Activated CD4-positive, alpha-beta memory T cell treated with anti-CD3 and anti-CD28 coated beads for 36 hours (primary cell): ENCODE measurements at regions not wholly inside any gene's neighbourhood (a gene's known extent, or its start where the extent isn't known, plus 50 kb on each side); places are given as distances from the start of the nearest gene placed in this dataset.

Experiments
- CTCF ChIA-PET: fragments of 350-600 bp; sonication (Branson Sonifier 250); formaldehyde crosslinking; loops from one replicate; lab custom pipeline; 2021; ENCODE audit warnings: antibody characterized with exemption, inconsistent platforms; lab: Charles Lee
- POLR2A ChIA-PET: fragments of 350-600 bp; sonication (Branson Sonifier 250); formaldehyde crosslinking; loops from one replicate; lab custom pipeline; 2021; ENCODE audit warnings: antibody characterized with exemption; lab: Charles Lee
- DNase-seq: peaks from one replicate; pipeline ENCODE4 v3.0.0-alpha.2; 2020
- H3K27ac Mint-ChIP-seq: one replicate; pipeline ENCODE4 v1.8.0; 2021; ENCODE audit warnings: mixed read lengths
- H3K27me3 Mint-ChIP-seq: one replicate; pipeline ENCODE4 v1.8.0; 2021; ENCODE audit warnings: mixed read lengths
- H3K36me3 Mint-ChIP-seq: one replicate; pipeline ENCODE4 v1.8.0; 2021; ENCODE audit warnings: mixed read lengths
- H3K4me1 Mint-ChIP-seq: one replicate; pipeline ENCODE4 v1.8.0; 2021; ENCODE audit warnings: low read depth, mixed read lengths
- H3K4me3 Mint-ChIP-seq: one replicate; pipeline ENCODE4 v1.8.0; 2021; ENCODE audit warnings: mild to moderate bottlenecking, mixed read lengths
- H3K9me3 Mint-ChIP-seq: one replicate; pipeline ENCODE4 v1.8.0; 2021; ENCODE audit warnings: mixed read lengths
- intact Hi-C: fragments of 100-400 bp; cut with micrococcal nuclease; formaldehyde crosslinking; loops from one replicate; pipeline ENCODE4 v1.15.1; 2023

GRCh38 chr11:19393941-19394340, 153.2 kb upstream of the E2F8 start:
- intact Hi-C loops: loop anchor here (1.0 kb wide), 1 partner anchor 48 kb away; no protein-coding TSS in a partner anchor
- H3K27ac Mint-ChIP-seq: no peak overlapping the region
- no peak for DNase-seq
- peaks cover 12% of the 10 kb centered on the region for H3K27me3 Mint-ChIP-seq
- ChIA-PET POLR2A (no interaction called here), CTCF (no interaction called here)
- H3K9me3 Mint-ChIP-seq: peaks cover 4% of the 10 kb centered on the region
- no peaks in the 10 kb centered on the region for H3K36me3 Mint-ChIP-seq
- H3K4me1 Mint-ChIP-seq: peaks cover 5% of the 10 kb centered on the region
- no peak overlapping the region for H3K4me3 Mint-ChIP-seq

DNA sequence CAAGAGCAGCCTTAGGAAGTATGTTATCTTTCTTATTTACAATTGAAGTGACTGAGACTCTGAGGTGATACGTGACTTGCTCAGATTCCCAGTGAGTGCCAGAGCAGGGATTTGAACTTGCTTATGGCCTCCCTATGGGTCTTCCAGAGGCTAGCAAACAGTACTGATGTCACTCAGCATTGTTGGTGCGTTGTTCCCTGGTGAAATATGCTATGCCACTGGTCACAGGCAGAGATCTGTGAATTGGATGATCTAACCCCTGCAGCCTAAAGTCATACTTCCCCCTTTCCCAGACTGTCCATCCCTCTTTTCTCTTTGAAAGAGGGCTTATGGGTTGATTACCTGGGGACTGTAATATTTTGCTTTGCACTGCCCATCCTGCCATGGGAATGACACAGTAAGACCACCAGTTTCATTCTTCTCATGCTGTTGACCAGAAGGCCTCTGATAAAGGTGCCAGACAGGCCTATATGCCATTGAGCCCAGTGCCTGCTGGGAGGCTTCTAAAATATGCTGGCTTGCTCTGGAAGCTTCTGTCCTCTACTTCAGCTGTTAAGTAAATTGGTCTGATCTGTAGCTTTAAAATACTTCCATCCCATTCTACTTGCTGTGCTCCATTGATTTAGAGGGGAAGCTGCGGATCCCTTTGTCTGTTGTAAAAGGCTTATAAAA, 152.2 kb upstream of the E2F8 start:
- peaks cover 4% of the 10 kb centered on the region for H3K9me3 Mint-ChIP-seq
- intact Hi-C loops: no loop called here
- H3K27me3 Mint-ChIP-seq: peaks cover 12% of the 10 kb centered on the region
- H3K27ac Mint-ChIP-seq: no peak overlapping the region
- ChIA-PET CTCF (no interaction called here), POLR2A (no interaction called here)
- no peaks in the 10 kb centered on the region for H3K36me3 Mint-ChIP-seq
- DNase-seq: no peak
- peaks cover 5% of the 10 kb centered on the region for H3K4me1 Mint-ChIP-seq
- no peak overlapping the region for H3K4me3 Mint-ChIP-seq

GRCh38 chr11:19392321-19392720, 151.6 kb upstream of the E2F8 start:
- POLR2A ChIA-PET: no interaction called here

GRCh38 chr11:19391652-19392051, 150.9 kb upstream of the E2F8 start:
- Mint-ChIP-seq H3K4me1 (peaks cover 5% of the 10 kb centered on the region), H3K36me3 (no peaks in the 10 kb centered on the region), H3K27me3 (peaks cover 18% of the 10 kb centered on the region), H3K9me3 (peaks cover 4% of the 10 kb centered on the region), H3K4me3 (no peak overlapping the region), H3K27ac (no peak overlapping the region)
- intact Hi-C loops: no loop called here
- ChIA-PET CTCF (no interaction called here), POLR2A (no interaction called here)
- DNase-seq: no peak

More at GRCh38 chr11:19392321-19392720, 151.6 kb upstream of the E2F8 start:
- DNase-seq: no peak
- intact Hi-C loops: no loop called here
- H3K27ac Mint-ChIP-seq: no peak overlapping the region
- H3K27me3 Mint-ChIP-seq: peaks cover 14% of the 10 kb centered on the region
- CTCF ChIA-PET: no interaction called here
- peaks cover 4% of the 10 kb centered on the region for H3K9me3 Mint-ChIP-seq
- H3K36me3 Mint-ChIP-seq: no peaks in the 10 kb centered on the region
- H3K4me3 Mint-ChIP-seq: no peak overlapping the region
- H3K4me1 Mint-ChIP-seq: peaks cover 5% of the 10 kb centered on the region

DNA sequence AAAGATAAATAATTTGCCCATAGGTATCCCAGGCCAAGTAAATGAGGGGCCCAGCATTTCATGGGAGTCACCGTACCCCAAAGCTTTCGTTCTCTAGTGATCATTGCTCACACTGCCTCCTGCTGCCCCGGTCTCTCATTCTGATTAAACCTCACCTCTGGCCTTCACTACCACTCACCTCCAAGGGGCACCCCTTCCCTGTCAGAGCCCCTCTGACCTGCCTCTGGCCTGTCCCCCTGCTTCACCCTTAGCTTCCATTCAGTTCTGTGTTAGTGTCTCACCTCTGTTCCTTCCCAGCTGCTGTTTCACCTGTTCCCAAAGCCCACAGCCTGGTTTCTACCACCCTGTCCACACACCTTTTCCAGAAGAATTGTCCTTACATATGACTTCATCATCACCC, 150.3 kb upstream of the E2F8 start:
- Mint-ChIP-seq H3K27ac (no peak overlapping the region), H3K27me3 (peaks cover 14% of the 10 kb centered on the region), H3K4me1 (peaks cover 5% of the 10 kb centered on the region), H3K36me3 (no peaks in the 10 kb centered on the region), H3K4me3 (no peak overlapping the region), H3K9me3 (peaks cover 4% of the 10 kb centered on the region)
- ChIA-PET POLR2A (no interaction called here), CTCF (no interaction called here)
- DNase-seq: no peak
- intact Hi-C loops: no loop called here

DNA sequence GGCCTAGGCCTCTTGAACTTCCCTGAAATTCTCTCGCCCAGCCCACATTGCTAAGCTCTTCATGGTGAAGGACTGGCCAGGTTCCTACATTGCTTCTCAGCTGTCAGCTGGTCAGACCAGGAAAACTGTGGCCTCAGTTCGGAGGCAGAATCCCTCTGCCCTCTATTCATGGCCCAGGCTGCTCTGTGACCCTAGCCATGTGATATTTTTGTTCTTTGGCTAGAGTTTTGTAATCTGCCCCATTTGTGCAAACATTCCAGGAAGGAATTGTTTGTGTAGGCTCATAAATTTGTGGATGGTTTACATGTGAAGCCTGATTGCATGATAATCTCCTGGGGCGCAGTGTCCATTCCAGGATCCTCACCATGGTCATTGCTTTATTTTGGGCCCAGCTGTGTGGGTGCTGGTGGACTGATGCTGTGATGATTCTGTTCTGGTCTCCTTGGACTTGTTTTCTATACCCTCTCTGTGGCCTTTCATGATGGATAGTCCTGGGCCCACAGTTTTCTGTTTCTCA, 149.1 kb upstream of the E2F8 start:
- no peak for DNase-seq
- H3K36me3 Mint-ChIP-seq: no peaks in the 10 kb centered on the region
- H3K27ac Mint-ChIP-seq: no peak overlapping the region
- ChIA-PET CTCF (no interaction called here), POLR2A (no interaction called here)
- peaks cover 10% of the 10 kb centered on the region for H3K27me3 Mint-ChIP-seq
- peaks cover 5% of the 10 kb centered on the region for H3K4me1 Mint-ChIP-seq
- peaks cover 4% of the 10 kb centered on the region for H3K9me3 Mint-ChIP-seq
- no peak overlapping the region for H3K4me3 Mint-ChIP-seq
- intact Hi-C loops: no loop called here

GRCh38 chr11:19382131-19382611, 141.4 kb upstream of the E2F8 start:
- ChIA-PET POLR2A (no interaction called here), CTCF (no interaction called here)

GRCh38 chr11:19380375-19380774, 139.6 kb upstream of the E2F8 start:
- peaks cover 15% of the 10 kb centered on the region for H3K27me3 Mint-ChIP-seq
- no peaks in the 10 kb centered on the region for H3K4me1 Mint-ChIP-seq
- DNase-seq: no peak
- no peaks in the 10 kb centered on the region for H3K9me3 Mint-ChIP-seq
- no peak overlapping the region for H3K4me3 Mint-ChIP-seq
- H3K27ac Mint-ChIP-seq: no peak overlapping the region
- ChIA-PET POLR2A (no interaction called here), CTCF (no interaction called here)
- intact Hi-C loops: no loop called here
- no peaks in the 10 kb centered on the region for H3K36me3 Mint-ChIP-seq

More at GRCh38 chr11:19382131-19382611, 141.4 kb upstream of the E2F8 start:
- no peaks in the 10 kb centered on the region for H3K36me3 Mint-ChIP-seq
- intact Hi-C loops: no loop called here
- DNase-seq: no peak
- no peaks in the 10 kb centered on the region for H3K4me1 Mint-ChIP-seq
- no peaks in the 10 kb centered on the region for H3K9me3 Mint-ChIP-seq
- H3K27me3 Mint-ChIP-seq: peaks cover 13% of the 10 kb centered on the region
- H3K4me3 Mint-ChIP-seq: no peak overlapping the region
- H3K27ac Mint-ChIP-seq: no peak overlapping the region

DNA sequence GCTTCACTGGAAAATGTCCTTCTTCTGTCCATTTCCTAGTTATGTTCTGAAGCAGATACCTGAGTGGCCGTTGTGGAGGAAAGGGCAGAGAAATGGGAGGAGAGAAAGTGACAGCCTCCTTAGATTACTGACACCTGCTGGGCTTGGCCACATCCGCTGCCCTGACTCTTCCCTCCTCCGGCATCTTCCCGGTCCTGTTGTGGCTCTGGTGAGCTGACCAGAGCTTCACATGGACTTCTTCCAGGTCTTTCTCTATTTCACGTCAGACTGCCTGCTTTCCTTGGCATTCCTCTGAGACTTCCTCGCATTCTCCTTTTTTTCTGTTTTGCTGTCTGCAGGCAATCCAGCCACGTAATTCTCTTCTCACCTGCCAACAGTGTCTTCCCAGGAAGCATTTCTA, 138.7 kb upstream of the E2F8 start:
- intact Hi-C loops: no loop called here
- DNase-seq: no peak
- H3K4me3 Mint-ChIP-seq: no peak overlapping the region
- H3K4me1 Mint-ChIP-seq: no peaks in the 10 kb centered on the region
- ChIA-PET CTCF (no interaction called here), POLR2A (no interaction called here)
- no peaks in the 10 kb centered on the region for H3K36me3 Mint-ChIP-seq
- H3K27me3 Mint-ChIP-seq: peaks cover 23% of the 10 kb centered on the region
- H3K27ac Mint-ChIP-seq: no peak overlapping the region
- H3K9me3 Mint-ChIP-seq: no peaks in the 10 kb centered on the region

DNA sequence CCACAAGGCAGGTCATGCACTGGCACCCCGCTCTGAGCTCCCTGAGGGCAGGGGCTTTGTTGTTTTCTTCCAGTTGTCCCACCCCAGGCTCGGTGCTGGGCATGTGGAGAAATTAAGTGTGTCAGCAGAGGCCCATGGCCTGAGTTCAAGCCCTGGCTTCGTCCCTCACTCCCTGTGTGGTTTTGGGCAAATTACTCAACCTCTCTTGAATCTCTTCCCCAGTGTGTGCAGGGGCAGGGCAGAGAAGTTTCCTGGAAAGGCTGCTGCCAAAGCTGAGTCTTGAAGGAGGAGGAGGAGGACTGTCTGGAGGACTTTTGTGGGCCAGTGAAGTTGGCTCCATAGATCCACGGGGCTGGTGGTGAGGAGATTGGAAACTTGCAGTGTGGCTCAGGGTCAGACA, 138.1 kb upstream of the E2F8 start:
- H3K4me3 Mint-ChIP-seq: no peak overlapping the region
- POLR2A ChIA-PET: no interaction called here
- peaks cover 24% of the 10 kb centered on the region for H3K27me3 Mint-ChIP-seq
- no peaks in the 10 kb centered on the region for H3K36me3 Mint-ChIP-seq
- CTCF ChIA-PET: no interaction called here
- no peaks in the 10 kb centered on the region for H3K9me3 Mint-ChIP-seq
- H3K27ac Mint-ChIP-seq: no peak overlapping the region
- H3K4me1 Mint-ChIP-seq: no peaks in the 10 kb centered on the region
- no peak for DNase-seq
- intact Hi-C loops: no loop called here

GRCh38 chr11:19377881-19378280, 137.1 kb upstream of the E2F8 start:
- H3K27me3 Mint-ChIP-seq: peaks cover 25% of the 10 kb centered on the region
- H3K4me3 Mint-ChIP-seq: no peak overlapping the region
- intact Hi-C loops: no loop called here
- CTCF ChIA-PET: no interaction called here
- no peak for DNase-seq
- no peaks in the 10 kb centered on the region for H3K36me3 Mint-ChIP-seq
- POLR2A ChIA-PET: no interaction called here
- H3K4me1 Mint-ChIP-seq: no peaks in the 10 kb centered on the region
- H3K9me3 Mint-ChIP-seq: no peaks in the 10 kb centered on the region
- no peak overlapping the region for H3K27ac Mint-ChIP-seq

DNA sequence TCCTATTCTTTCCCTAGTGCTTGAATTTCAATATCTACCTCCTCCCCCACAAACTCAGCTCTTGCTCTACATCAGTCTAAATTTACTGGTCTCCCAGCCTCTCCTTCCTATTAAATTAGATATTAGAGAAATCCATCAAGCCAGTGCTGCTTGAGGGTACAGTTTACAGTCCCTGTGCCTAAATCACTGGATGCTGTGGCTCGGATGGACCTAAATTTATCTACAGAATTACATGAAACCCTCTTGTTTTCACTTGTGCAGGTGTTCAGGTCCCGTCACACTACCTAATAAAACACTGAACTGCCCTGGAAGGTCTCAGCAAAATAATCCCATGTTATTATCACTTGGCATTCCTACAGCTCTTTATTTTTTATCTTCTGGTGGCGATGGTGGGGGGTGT, 134.7 kb upstream of the E2F8 start:
- intact Hi-C loops: no loop called here
- CTCF ChIA-PET: no interaction called here

DNA sequence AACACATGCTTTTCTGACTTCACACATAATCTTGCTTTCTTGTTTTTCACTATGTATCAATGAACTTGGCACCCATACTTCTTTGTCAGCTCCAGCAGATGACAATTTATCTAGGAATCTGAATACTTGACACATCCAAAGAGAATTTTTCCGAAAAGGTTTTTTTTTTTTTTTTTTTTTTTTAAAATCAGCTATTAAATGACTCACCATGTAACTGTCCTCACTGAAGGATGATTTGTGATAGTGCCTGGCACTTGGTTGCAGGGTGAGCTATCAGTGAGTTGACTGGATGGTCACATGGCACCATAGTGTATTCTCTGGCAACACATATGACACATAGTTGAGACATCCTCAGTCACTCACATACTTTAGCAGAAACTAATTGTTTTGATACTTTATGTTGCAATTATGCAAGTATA, 133.4 kb upstream of the E2F8 start:
- H3K4me3 Mint-ChIP-seq: no peak overlapping the region
- H3K27ac Mint-ChIP-seq: no peak overlapping the region
- no peak for DNase-seq

More for the DNA sequence above, 134.7 kb upstream of the E2F8 start:
- Mint-ChIP-seq H3K27ac (no peak overlapping the region), H3K4me3 (no peak overlapping the region), H3K4me1 (no peaks in the 10 kb centered on the region), H3K9me3 (no peaks in the 10 kb centered on the region), H3K27me3 (peaks cover 19% of the 10 kb centered on the region), H3K36me3 (no peaks in the 10 kb centered on the region)
- POLR2A ChIA-PET: no interaction called here
- DNase-seq: no peak

More for the DNA sequence above, 133.4 kb upstream of the E2F8 start:
- peaks cover 22% of the 10 kb centered on the region for H3K27me3 Mint-ChIP-seq
- no peaks in the 10 kb centered on the region for H3K36me3 Mint-ChIP-seq
- CTCF ChIA-PET: no interaction called here
- intact Hi-C loops: no loop called here
- H3K4me1 Mint-ChIP-seq: no peaks in the 10 kb centered on the region
- no peaks in the 10 kb centered on the region for H3K9me3 Mint-ChIP-seq
- POLR2A ChIA-PET: no interaction called here
